SK-N-MC (cell line): ENCODE measurements at regions not wholly inside any gene's neighbourhood (a gene's known extent, or its start where the extent isn't known, plus 50 kb on each side); places are given as distances from the start of the nearest gene placed in this dataset.

Experiments
- EZH2 ChIP-seq: fragments of 200-600 bp; sonication (generic); IDR thresholded peaks from one replicate; pipeline ENCODE4 v1.6.1; 2017; ENCODE audit warnings: antibody characterized with exemption
- FOXP2 ChIP-seq: optimal IDR thresholded peaks from 2 replicates; pipeline ENCODE3; 2011; ENCODE audit warnings: mild to moderate bottlenecking, moderate library complexity; ENCODE audit not compliant: insufficient read depth; ENCODE audit errors: extremely low read length, control extremely low read depth
- POLR2AphosphoS5 ChIP-seq: IDR thresholded peaks from 2 replicates; pipeline ENCODE4 v1.6.1; 2012; ENCODE audit warnings: mild to moderate bottlenecking, low read depth, low read length, borderline replicate concordance

GRCh38 chr10:25103703-25104102 is 71.1 kb upstream of the GPR158 start:
- no peak for TF ChIP-seq POLR2AphosphoS5
- no peak for TF ChIP-seq EZH2
- TF ChIP-seq FOXP2 = no peak
